ENCODE measurements at regions not wholly inside any gene's neighbourhood (a gene's known extent, or its start where the extent isn't known, plus 50 kb on each side); places are given as distances from the start of the nearest gene placed in this dataset.

DNA sequence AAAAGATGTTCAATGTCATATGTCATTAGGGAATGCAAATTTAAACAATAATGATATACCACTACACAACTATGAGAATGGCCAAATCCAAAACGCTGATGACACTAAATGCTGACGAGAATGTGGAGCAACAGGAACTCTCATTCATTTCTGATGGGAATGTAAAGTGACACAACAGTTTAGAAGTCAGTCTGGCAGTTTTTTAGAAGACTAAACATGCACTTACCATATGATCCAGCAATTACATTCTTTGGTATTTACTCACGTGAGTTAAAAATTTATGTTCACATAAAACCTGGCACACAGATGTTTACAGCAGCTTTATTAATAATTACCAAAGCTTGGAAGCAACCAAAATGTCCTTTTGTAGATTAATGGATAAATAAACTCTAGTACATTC is 110.4 kb upstream of the C1orf21 start:
- H3K36me3 Mint-ChIP-seq = no peaks in the 10 kb centered on the region

DNA sequence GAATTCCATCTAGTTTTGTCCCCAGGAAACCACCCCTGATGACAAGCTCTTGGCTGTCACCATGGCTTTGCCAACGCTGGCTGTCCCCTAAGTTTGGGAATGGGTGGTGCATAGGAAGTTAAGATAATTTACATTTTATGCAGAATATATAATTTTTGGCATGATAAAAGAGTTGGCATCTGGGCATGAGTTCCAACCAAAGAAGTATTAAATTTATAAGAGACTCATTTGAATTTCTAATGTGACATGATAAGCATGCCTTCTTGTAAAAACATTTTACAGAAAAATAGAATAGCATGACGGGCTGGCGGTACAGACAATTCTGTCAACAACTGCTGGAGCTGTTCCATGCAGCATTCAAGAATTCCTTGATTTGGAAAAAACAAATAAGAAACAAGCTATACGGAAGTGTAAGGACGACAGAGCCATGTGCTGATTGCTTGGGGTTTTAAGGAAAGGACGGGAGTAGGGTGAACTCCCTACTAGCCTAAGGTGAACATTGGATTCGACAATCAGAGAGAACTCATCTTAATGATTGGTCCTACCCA is 106.8 kb upstream of the C1orf21 start:
- ChIA-PET POLR2A (ENCODE audit: partially characterized antibody) (no interaction called here), CTCF (ENCODE audit: partially characterized antibody) (no interaction called here)
- H3K27me3 Mint-ChIP-seq = peaks cover 7% of the 10 kb centered on the region in 2 donors
- intact Hi-C loops (cut with micrococcal nuclease) = no loop called here
- Histone ChIP-seq H3K4me1 (ENCODE audit: insufficient read depth, low read length) (no peaks in the 10 kb centered on the region), H3K36me3 (ENCODE audit: insufficient read depth, low read length) (no peaks in the 10 kb centered on the region), H3K27ac (ENCODE audit: low read depth, low read length) (no peak overlapping the region), H3K27me3 (ENCODE audit: insufficient read depth, low read length) (no peaks in the 10 kb centered on the region), H3K9me3 (ENCODE audit: control insufficient read depth in 1 of 2, low read length in 2 of 2) (no peaks in the 10 kb centered on the region), H3K4me3 (ENCODE audit: low read length in 2 of 2) (no peak overlapping the region)
- peaks cover 0 to 2% (median 0%) of the 10 kb centered on the region in 8 donors for H3K9me3 Mint-ChIP-seq
- H3K36me3 Mint-ChIP-seq = no peaks in the 10 kb centered on the region
- no peak overlapping the region for H3K27ac Mint-ChIP-seq
- H3K4me1 Mint-ChIP-seq = no peaks in the 10 kb centered on the region
- no peak for DNase-seq
- H3K4me3 Mint-ChIP-seq = peak overlapping the region in 1 of 8 donors; percentile 14

More for the DNA sequence above, 110.4 kb upstream of the C1orf21 start:
- no peaks in the 10 kb centered on the region for H3K4me1 ChIP-seq (ENCODE audit: insufficient read depth, low read length)
- Mint-ChIP-seq H3K27me3 (peaks cover 8 to 9% of the 10 kb centered on the region in 2 donors), H3K4me1 (no peaks in the 10 kb centered on the region), H3K9me3 (peaks cover 0 to 4% (median 0%) of the 10 kb centered on the region in 8 donors), H3K4me3 (no peak overlapping the region), H3K27ac (no peak overlapping the region)
- ChIA-PET POLR2A (ENCODE audit: partially characterized antibody) (no interaction called here), CTCF (ENCODE audit: partially characterized antibody) (no interaction called here)
- no peak for DNase-seq
- no peaks in the 10 kb centered on the region for H3K27me3 ChIP-seq (ENCODE audit: insufficient read depth, low read length)
- intact Hi-C loops (cut with micrococcal nuclease) = no loop called here
- no peaks in the 10 kb centered on the region for H3K36me3 ChIP-seq (ENCODE audit: insufficient read depth, low read length)
- no peaks in the 10 kb centered on the region for H3K9me3 ChIP-seq (ENCODE audit: control insufficient read depth in 1 of 2, low read length in 2 of 2)
- no peak overlapping the region for H3K4me3 ChIP-seq (ENCODE audit: low read length in 2 of 2)
- H3K27ac ChIP-seq (ENCODE audit: low read depth, low read length) = no peak overlapping the region

DNA sequence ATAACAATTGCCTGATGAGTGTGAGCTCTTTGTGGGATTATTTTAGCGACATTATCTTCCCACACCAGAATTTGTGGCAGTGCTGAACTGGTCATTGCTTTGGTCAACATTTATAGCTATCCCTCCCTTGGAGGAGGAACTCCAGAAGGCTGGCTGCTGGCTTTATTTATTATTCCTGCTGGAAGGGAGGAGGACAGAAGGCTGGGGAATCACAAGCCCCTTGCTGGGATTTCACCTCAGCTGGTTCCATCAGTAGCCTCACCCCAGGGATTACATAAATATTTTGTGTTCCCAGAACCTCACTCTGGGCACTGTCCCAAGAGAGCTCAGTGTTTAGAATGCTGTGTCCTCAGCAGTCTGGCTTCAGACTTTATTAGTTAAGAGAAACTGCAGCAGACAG is 102.8 kb upstream of the C1orf21 start:
- POLR2A ChIA-PET (ENCODE audit: partially characterized antibody) = no interaction called here
- DNase-seq = no peak
- Histone ChIP-seq H3K36me3 (ENCODE audit: insufficient read depth, low read length) (no peaks in the 10 kb centered on the region), H3K27me3 (ENCODE audit: insufficient read depth, low read length) (no peaks in the 10 kb centered on the region), H3K9me3 (ENCODE audit: control insufficient read depth in 1 of 2, low read length in 2 of 2) (no peaks in the 10 kb centered on the region), H3K4me3 (ENCODE audit: low read length in 2 of 2) (no peak overlapping the region), H3K27ac (ENCODE audit: low read depth, low read length) (no peak overlapping the region), H3K4me1 (ENCODE audit: insufficient read depth, low read length) (no peaks in the 10 kb centered on the region)
- intact Hi-C loops (cut with micrococcal nuclease) = no loop called here
- no peaks in the 10 kb centered on the region for H3K4me1 Mint-ChIP-seq
- CTCF ChIA-PET (ENCODE audit: partially characterized antibody) = no interaction called here
- H3K27ac Mint-ChIP-seq = no peak overlapping the region
- peaks cover 0 to 3% (median 0%) of the 10 kb centered on the region in 8 donors for H3K9me3 Mint-ChIP-seq
- H3K27me3 Mint-ChIP-seq = peaks cover 4 to 7% of the 10 kb centered on the region in 2 donors
- no peak overlapping the region for H3K4me3 Mint-ChIP-seq
- H3K36me3 Mint-ChIP-seq = no peaks in the 10 kb centered on the region

DNA sequence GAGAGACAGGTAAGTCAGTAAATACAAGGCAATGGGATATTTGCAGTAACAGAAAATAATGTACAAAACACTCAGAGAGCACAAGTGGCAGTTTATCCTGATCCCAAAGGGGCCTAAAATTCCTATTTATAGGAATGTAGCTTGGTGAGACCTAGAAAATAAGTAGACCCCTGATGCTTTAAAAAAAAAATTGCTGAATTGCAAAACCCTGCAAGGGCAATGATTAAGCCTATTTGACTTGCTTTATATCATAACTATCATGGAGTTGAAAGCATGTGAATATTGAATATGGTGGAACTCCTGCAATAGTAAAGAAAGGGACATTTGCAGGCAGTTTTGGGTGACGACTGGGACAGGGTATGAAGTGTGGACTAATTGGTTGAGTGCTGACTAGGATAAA is 101.9 kb upstream of the C1orf21 start:
- Mint-ChIP-seq H3K4me1 (no peaks in the 10 kb centered on the region), H3K27me3 (peaks cover 4 to 5% of the 10 kb centered on the region in 2 donors), H3K4me3 (no peak overlapping the region), H3K9me3 (peaks cover 0 to 11% (median 2%) of the 10 kb centered on the region in 8 donors), H3K27ac (no peak overlapping the region), H3K36me3 (peaks cover 0 to 1% of the 10 kb centered on the region in 2 donors)
- H3K36me3 ChIP-seq (ENCODE audit: insufficient read depth, low read length) = no peaks in the 10 kb centered on the region
- no peak overlapping the region for H3K27ac ChIP-seq (ENCODE audit: low read depth, low read length)
- intact Hi-C loops (cut with micrococcal nuclease) = no loop called here
- no peak overlapping the region for H3K4me3 ChIP-seq (ENCODE audit: low read length in 2 of 2)
- DNase-seq = no peak
- no peaks in the 10 kb centered on the region for H3K9me3 ChIP-seq (ENCODE audit: control insufficient read depth in 1 of 2, low read length in 2 of 2)
- ChIA-PET POLR2A (ENCODE audit: partially characterized antibody) (no interaction called here), CTCF (ENCODE audit: partially characterized antibody) (no interaction called here)
- H3K27me3 ChIP-seq (ENCODE audit: insufficient read depth, low read length) = no peaks in the 10 kb centered on the region
- H3K4me1 ChIP-seq (ENCODE audit: insufficient read depth, low read length) = no peaks in the 10 kb centered on the region

DNA sequence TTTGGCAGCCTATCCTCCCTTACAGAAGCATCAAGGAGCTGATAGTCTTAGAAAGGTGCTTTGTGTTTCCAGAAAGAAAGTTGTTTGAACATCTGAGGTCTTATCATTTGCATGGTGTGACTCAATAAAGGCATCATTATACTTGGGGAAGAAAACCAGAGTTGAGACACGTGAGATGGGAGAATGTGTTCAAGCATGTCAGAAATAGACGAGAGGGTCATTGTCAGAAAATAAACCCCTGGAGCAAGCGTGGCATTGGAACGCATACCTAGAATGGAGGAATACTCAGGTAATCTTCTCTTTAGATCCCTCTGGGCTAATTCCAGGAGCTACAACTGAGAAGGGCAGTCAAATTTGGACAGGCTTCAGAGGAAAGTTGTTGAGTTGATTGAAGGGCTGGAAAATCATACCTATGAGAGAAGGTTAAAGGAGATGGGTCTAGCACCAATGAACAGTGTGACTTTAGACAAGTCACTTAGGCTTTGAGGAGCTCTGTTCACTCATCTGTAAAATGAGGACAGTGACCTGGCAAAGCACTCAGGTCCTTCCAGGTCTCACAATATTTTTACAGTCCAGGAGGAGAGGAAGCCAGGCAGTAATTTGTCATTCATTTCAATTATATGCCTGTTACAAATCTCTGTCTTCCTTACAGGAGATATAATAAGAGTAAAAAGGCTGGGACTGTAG is 101.3 kb upstream of the C1orf21 start:
- intact Hi-C loops (cut with micrococcal nuclease) = no loop called here
- ChIA-PET CTCF (ENCODE audit: partially characterized antibody) (no interaction called here), POLR2A (ENCODE audit: partially characterized antibody) (no interaction called here)
- Histone ChIP-seq H3K4me1 (ENCODE audit: insufficient read depth, low read length) (no peaks in the 10 kb centered on the region), H3K4me3 (ENCODE audit: low read length in 2 of 2) (no peak overlapping the region), H3K36me3 (ENCODE audit: insufficient read depth, low read length) (no peaks in the 10 kb centered on the region), H3K9me3 (ENCODE audit: control insufficient read depth in 1 of 2, low read length in 2 of 2) (no peaks in the 10 kb centered on the region), H3K27me3 (ENCODE audit: insufficient read depth, low read length) (no peaks in the 10 kb centered on the region), H3K27ac (ENCODE audit: low read depth, low read length) (no peak overlapping the region)
- Mint-ChIP-seq H3K27ac (no peak overlapping the region), H3K27me3 (peaks cover 4 to 5% of the 10 kb centered on the region in 2 donors), H3K9me3 (peaks cover 0 to 17% (median 6%) of the 10 kb centered on the region in 8 donors), H3K4me1 (no peaks in the 10 kb centered on the region), H3K36me3 (peaks cover 0 to 5% of the 10 kb centered on the region in 2 donors), H3K4me3 (no peak overlapping the region)
- DNase-seq = no peak

DNA sequence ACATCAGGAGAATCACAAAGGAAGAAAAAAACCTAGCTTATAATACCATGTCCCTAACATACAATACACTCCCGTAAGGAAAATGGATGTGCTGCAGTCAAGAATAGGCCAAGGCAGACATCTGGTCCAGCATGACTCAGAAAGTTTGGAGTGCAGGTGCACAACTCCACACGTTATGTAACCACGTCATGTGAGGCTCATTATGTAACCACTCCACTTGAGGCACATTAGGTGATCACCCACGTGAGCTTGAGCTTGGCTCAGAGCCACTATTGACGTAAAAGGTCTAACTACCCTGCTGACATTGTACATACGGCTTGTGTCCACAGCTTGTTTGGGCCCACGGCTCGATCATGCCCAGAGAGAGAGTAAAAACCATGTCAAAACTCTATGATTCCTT is 99.8 kb upstream of the C1orf21 start:
- H3K4me1 Mint-ChIP-seq = no peaks in the 10 kb centered on the region
- ChIA-PET POLR2A (ENCODE audit: partially characterized antibody) (no interaction called here), CTCF (ENCODE audit: partially characterized antibody) (no interaction called here)
- H3K27ac Mint-ChIP-seq = no peak overlapping the region
- no peak overlapping the region for H3K4me3 Mint-ChIP-seq
- intact Hi-C loops (cut with micrococcal nuclease) = no loop called here
- H3K27ac ChIP-seq (ENCODE audit: low read depth, low read length) = no peak overlapping the region
- peaks cover 0 to 5% of the 10 kb centered on the region in 2 donors for H3K36me3 Mint-ChIP-seq
- no peak for DNase-seq
- H3K9me3 ChIP-seq (ENCODE audit: control insufficient read depth in 1 of 2, low read length in 2 of 2) = no peaks in the 10 kb centered on the region
- H3K4me1 ChIP-seq (ENCODE audit: insufficient read depth, low read length) = no peaks in the 10 kb centered on the region
- no peak overlapping the region for H3K4me3 ChIP-seq (ENCODE audit: low read length in 2 of 2)
- peaks cover 0 to 23% (median 11%) of the 10 kb centered on the region in 8 donors for H3K9me3 Mint-ChIP-seq
- H3K36me3 ChIP-seq (ENCODE audit: insufficient read depth, low read length) = no peaks in the 10 kb centered on the region
- no peaks in the 10 kb centered on the region for H3K27me3 ChIP-seq (ENCODE audit: insufficient read depth, low read length)
- peaks cover 0 to 4% of the 10 kb centered on the region in 2 donors for H3K27me3 Mint-ChIP-seq

DNA sequence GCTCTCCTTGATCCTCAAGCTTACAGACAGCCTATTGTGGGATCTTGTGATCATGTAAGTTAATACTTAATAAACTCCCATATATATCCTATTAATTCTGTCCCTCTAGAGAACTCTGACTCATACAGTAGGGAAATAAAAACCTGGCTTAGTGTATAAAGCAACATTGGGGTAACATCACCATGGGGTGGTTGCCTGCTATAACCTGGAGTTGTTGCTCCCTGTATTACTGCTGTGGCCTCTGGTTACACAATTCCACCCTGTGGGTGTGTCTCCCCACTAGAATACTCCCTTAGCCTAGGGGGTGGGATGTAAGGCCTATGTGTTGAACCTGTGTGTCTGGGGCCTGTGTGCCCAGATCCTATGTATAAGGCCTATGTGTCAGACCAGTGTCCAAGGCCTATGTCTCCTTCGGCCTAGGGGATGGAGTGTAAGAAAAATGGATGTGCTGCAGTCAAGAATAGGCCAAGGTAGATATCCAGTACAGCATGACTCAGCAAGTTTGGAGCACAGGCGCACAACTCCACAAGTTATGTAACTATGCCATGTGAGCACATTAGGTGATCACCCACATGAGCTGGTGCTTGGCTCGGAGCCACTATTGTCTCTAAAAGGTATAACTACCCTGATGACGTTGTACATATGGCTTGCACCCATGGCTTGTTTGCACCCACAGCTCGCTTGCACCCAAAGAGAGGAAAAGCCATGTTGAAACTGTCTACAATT is 96.8 kb upstream of the C1orf21 start:
- H3K9me3 Mint-ChIP-seq = peaks cover 4 to 23% (median 12%) of the 10 kb centered on the region in 8 donors
- H3K27ac ChIP-seq (ENCODE audit: low read depth, low read length) = no peak overlapping the region
- no peaks in the 10 kb centered on the region for H3K4me1 ChIP-seq (ENCODE audit: insufficient read depth, low read length)
- H3K27ac Mint-ChIP-seq = no peak overlapping the region
- no peak overlapping the region for H3K4me3 ChIP-seq (ENCODE audit: low read length in 2 of 2)
- no peak for DNase-seq
- H3K4me3 Mint-ChIP-seq = no peak overlapping the region
- no peaks in the 10 kb centered on the region for H3K27me3 ChIP-seq (ENCODE audit: insufficient read depth, low read length)
- no peaks in the 10 kb centered on the region for H3K4me1 Mint-ChIP-seq
- no peaks in the 10 kb centered on the region for H3K36me3 ChIP-seq (ENCODE audit: insufficient read depth, low read length)
- H3K9me3 ChIP-seq (ENCODE audit: control insufficient read depth in 1 of 2, low read length in 2 of 2) = no peaks in the 10 kb centered on the region
- H3K36me3 Mint-ChIP-seq = peaks cover 1 to 5% of the 10 kb centered on the region in 2 donors
- intact Hi-C loops (cut with micrococcal nuclease) = no loop called here
- CTCF ChIA-PET (ENCODE audit: partially characterized antibody) = no interaction called here
- POLR2A ChIA-PET (ENCODE audit: partially characterized antibody) = no interaction called here
- peaks cover 2 to 3% of the 10 kb centered on the region in 2 donors for H3K27me3 Mint-ChIP-seq
